T-helper 2 cell treated with Interferon-gamma antibody and Interleukin-4, amounts not matched to agents 100 ng/mL and 5 ng/mL, for 36 hours (primary cell): ENCODE measurements at regions not wholly inside any gene's neighbourhood (a gene's known extent, or its start where the extent isn't known, plus 50 kb on each side); places are given as distances from the start of the nearest gene placed in this dataset.

Experiments used
- intact Hi-C: fragments of 100-400 bp; cut with micrococcal nuclease; formaldehyde crosslinking; loops from one replicate; pipeline ENCODE4 v1.15.1; 2023

DNA sequence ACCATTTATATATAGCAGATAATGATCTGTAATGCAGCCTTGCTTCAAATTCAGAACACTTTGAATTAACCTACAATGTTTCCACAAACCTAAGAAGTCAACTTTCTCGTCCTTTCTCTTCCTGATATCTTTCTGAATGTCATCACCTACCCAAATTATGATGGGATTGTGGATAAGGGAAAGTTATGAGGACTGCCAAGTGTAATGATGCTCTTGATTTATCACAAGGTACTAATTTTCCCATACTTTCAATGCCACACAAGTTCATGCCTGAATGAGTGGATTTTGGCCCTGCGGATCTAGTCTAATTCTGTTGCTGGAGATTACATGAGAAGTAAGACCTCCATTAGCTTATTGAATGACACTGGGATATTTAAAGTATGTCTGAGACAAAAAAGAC is 82.6 kb upstream of the NANOGP8 start:
- intact Hi-C loops, result no loop called here

GRCh38 chr15:35166730-35167359 is 81.8 kb upstream of the NANOGP8 start:
- intact Hi-C loops, result no loop called here

DNA sequence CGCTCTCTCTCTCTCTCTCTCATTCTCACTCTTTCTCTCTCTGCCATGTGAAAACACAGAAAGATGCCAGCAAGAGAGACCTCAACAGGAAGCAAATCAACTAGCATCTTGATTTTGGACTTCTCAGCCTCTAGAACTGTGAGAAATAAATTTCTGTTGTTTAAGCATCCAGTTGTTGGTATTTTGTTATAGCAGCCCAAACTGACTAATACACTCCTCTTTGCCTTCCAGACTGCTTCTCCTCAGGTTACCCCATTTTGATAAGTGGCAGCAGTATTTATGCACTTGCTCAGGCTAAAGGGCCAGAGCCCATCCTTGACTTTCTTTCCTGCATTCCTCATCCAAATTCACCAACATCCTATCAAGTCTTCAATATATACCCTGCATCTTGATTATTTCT is 76.6 kb upstream of the NANOGP8 start:
- intact Hi-C loops, result no loop called here

DNA sequence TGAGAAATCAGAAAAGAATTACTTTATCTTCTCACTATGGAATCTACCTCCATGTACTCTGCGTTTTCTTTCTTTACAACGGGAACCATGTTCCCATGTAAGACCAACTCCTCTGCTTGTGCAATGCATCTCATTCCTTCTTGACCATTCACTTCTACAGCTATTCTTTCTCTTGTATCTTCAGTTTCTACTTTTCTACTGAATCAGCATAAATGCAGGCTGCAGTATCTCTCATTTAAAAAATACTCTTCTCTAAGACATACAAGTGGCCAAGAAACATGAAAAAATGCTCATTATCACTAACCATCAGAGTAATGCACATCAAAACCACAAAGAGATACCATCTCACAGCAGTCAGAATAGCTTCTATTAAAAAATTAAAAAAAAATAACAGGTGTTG is 74.1 kb upstream of the NANOGP8 start:
- intact Hi-C loops, result no loop called here

- intact Hi-C loops, result no loop called here
Observed at GRCh38 chr15:35151782-35152181, 66.7 kb upstream of the NANOGP8 start.

DNA sequence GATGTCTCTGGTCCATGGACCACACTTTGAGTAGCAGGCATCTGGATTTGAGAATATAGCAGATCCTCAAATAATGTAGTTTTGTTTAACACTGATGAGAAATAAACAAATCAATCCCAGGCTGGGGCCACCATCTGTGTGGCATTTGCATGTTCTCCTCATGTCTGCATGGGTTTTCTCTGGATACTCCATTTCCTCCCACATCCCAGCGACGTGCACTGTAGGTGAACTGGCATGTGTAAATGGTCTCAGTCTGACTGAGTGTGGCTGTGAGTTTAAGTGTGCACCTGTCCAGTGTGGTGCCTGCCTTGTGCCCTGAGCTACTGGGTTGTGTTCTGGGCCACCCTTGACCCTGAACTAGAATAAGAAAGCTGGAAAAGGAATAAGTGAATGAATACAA is 66.3 kb upstream of the NANOGP8 start:
- intact Hi-C loops, result no loop called here

DNA sequence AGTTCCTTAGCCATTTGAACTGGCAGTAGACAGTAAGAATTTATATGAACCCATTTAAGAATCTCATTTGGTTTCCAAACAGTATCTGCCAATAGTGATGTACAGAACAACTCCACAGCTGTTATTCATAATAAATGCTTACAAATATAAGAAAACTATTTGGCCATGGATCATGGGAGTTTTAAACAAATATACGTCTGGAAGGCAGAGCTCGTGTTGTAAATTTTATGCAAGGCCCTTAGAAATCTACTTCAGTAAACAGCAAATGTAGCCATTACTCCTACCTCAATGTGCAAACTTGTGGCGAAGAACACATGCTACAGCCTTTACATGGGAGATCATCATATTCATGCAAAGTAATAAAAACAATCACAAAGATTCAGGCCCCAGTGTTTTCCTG is 65.3 kb upstream of the NANOGP8 start:
- intact Hi-C loops, result no loop called here

GRCh38 chr15:35145336-35145735 is 60.2 kb upstream of the NANOGP8 start:
- intact Hi-C loops, result no loop called here

- intact Hi-C loops, result no loop called here
Observed at GRCh38 chr15:35142578-35142977, 57.5 kb upstream of the NANOGP8 start.

DNA sequence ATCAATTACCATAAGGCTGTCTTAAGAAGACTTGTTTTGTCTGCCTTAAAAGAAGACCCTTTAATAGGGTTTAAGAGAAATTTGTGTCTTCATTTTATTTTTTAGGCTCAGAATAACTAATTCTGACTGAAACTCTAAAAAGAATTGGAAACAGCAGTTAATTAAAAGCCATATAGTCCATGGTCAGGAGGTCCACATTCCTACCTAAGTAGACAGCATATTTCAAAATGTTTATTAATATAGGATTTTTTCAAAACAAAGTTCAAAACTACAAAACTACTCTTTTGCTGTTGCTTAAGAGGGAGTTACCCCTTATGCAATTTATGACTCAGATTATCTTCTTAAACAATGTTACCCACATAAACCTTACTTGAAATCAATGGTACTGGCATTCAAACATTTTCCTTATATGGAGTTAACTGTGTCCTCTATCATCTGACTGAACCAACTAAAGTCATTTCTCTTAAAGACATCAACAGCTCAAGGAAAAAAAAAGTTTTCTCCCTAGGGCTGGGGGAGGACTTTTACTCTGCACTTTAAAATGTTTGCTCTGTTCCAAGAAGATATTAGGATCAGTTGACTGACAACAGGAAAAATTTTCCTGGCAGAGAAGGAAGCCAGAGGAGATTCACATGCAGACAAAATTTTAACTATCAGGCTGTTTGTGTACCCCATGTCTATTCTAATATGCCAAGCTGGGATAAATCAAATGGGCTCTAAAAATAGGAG is 56.8 kb upstream of the NANOGP8 start:
- intact Hi-C loops, result no loop called here

GRCh38 chr15:35139822-35140221 is 54.7 kb upstream of the NANOGP8 start:
- intact Hi-C loops, result no loop called here

- intact Hi-C loops, result no loop called here
Observed at GRCh38 chr15:35137190-35137574, 52.1 kb upstream of the NANOGP8 start.

DNA sequence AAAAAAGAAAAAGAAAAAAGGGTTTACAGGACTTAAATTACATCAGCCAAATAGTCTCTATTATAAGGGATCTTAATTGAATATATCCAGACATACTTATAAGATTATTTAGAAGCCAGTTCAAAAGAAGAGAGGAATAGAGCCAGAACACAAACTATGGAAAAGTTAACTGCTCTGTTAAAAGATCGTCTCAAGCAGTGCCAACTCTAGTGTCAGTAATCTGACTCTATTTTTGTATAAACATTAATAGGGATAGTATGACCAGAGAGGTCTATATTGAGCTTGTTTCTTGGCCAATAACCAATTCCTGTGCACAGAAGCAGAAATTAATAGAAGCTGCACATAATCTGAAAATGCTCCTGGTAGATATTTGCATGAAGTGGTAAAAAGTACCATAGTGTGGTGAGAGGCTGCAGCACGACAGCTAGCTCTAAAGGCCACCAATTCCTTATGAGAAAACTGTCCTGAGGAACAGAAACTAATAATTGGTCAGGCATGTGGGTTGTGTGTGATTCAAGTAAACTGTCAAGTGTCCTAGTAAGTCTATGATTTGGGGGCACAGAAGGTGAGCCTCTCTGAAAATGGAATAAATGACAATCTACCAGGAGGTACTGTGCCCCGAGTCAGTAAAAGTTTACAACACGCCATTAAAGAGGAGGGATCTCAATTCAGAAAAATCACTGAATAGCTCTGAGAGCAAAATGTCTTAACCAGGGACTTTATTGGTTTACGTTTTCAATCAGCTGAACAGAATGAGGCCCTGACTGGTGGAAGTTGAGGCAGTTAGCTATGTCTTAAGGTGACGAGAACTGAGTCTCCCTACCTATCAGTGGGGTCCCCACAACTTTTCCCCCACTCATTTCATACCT is 51.5 kb upstream of the NANOGP8 start:
- intact Hi-C loops, result no loop called here
